Liver (tissue), 3 donors: ENCODE measurements at regions not wholly inside any gene's neighbourhood (a gene's known extent, or its start where the extent isn't known, plus 50 kb on each side); places are given as distances from the start of the nearest gene placed in this dataset.
"Not testable (repeated sequence)": the region's sequence is repeated elsewhere in the genome, so short reads cannot be mapped to it uniquely, and the experiment has no call there.

Experiments used
- CTCF ChIP-seq: fragments of 150-350 bp; IDR thresholded peaks from 2 replicates; pipeline ENCODE4 v1.5.1; 2017; ENCODE audit warnings: improper control_type of control experiment, low read depth, low read length; ENCODE audit not compliant: missing input control
- FOXA1 ChIP-seq: IDR thresholded peaks from 2 replicates; pipeline ENCODE4 v1.6.1; 2016; ENCODE audit warnings: antibody characterized with exemption
- GABPA ChIP-seq, 2 donors: IDR thresholded peaks in 1 of 2; conservative IDR thresholded peaks in 1 of 2; 2 replicates each; pipeline ENCODE4 v1.6.1; 2016; ENCODE audit warnings: antibody characterized with exemption in 2 of 2, mild to moderate bottlenecking in 1 of 2, moderate library complexity in 1 of 2
- JUND ChIP-seq, 2 donors: IDR thresholded peaks; 2 replicates each; pipeline ENCODE4 v1.6.1; 2016; ENCODE audit warnings: antibody characterized with exemption in 2 of 2
- RAD21 ChIP-seq, 2 donors: IDR thresholded peaks; 2 replicates each; pipeline ENCODE4 v1.6.1; 2016; ENCODE audit warnings: antibody characterized with exemption in 2 of 2, mild to moderate bottlenecking in 2 of 2
- REST ChIP-seq: IDR thresholded peaks from 2 replicates; pipeline ENCODE4 v1.6.1; 2016; ENCODE audit warnings: antibody characterized with exemption, mild to moderate bottlenecking
- RXRA ChIP-seq, 2 donors: IDR thresholded peaks; 2 replicates each; pipeline ENCODE4 v1.6.1; 2017 to 2018; ENCODE audit warnings: antibody characterized with exemption in 2 of 2, mild to moderate bottlenecking in 1 of 2
- SP1 ChIP-seq: IDR thresholded peaks from 2 replicates; pipeline ENCODE4 v1.6.1; 2018; ENCODE audit warnings: antibody characterized with exemption, mild to moderate bottlenecking
- TAF1 ChIP-seq: conservative IDR thresholded peaks from 2 replicates; pipeline ENCODE4 v1.6.1; 2016; ENCODE audit warnings: antibody characterized with exemption, mild to moderate bottlenecking
- YY1 ChIP-seq: IDR thresholded peaks from 2 replicates; pipeline ENCODE4 v1.6.1; 2016; ENCODE audit warnings: antibody characterized with exemption, mild to moderate bottlenecking
- TF ChIP-seq, protein P1 (sequence below): IDR thresholded peaks from 2 replicates; pipeline ENCODE4 v1.6.1; 2016; ENCODE audit warnings: antibody characterized with exemption
- TF ChIP-seq, protein P2 (sequence below): IDR thresholded peaks from 2 replicates; pipeline ENCODE4 v1.6.1; 2016; ENCODE audit warnings: antibody characterized with exemption
- TF ChIP-seq, protein P3 (sequence below): IDR thresholded peaks from 2 replicates; pipeline ENCODE4 v1.6.1; 2016; ENCODE audit warnings: antibody characterized with exemption
- donor health status: healthy.
- donor health status: healthy.

DNA sequence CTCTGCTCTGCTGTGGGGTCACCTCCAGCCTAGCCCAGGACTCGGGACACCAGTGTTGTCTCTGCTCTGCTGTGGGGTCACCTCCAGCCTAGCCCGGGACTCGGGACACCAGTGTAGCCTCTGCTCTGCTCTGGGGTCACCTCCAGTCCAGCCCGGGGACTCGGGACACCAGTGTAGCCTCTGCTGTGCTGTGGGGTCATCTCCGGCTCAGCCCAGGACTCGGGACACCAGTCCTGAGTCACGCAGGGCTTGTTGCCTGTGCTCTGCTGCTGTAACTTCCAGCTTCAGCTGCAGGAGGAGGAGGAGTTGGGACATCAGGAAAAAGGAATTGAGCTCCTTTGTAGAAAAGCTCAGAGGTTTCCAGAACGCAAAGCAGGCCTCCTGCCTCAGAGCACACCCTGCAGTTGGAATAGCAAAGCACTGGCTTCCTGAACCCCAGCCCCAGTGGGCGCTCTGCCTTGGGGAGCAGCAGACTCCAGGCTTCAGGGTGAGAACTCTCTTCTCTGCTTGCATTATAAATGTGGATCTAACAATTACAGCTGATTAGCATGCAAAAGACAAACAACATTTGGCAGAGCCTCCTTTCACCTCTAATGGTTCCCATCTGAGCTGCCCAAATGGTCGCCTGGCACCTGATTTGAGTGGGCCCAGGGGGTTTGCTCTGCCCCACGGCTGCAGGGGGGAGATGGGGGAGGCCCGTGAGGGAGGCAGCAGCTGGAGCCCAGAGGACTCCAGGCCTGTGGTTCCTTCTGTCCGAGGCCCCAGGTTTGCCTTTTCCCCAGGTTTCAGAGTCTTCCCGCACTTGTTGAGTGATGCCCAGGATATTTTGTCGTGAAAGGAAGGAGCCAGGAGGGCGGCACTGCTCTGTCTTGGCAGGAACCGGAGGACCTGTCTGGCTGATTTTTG, 323.7 kb downstream of the ADGRD1 start:
- TF ChIP-seq CTCF; FOXA1; REST; TAF1; YY1; SP1; RXRA (IDR thresholded peaks at IDR 0.05); GABPA (IDR thresholded peaks at IDR 0.05 in 1 of 2, conservative IDR thresholded peaks at IDR 0.05 in 1 of 2); RAD21 (IDR thresholded peaks at IDR 0.05); JUND (IDR thresholded peaks at IDR 0.05): not testable (repeated sequence)
- TF ChIP-seq, protein P1, sequence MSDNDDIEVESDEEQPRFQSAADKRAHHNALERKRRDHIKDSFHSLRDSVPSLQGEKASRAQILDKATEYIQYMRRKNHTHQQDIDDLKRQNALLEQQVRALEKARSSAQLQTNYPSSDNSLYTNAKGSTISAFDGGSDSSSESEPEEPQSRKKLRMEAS: not testable (repeated sequence)
- TF ChIP-seq, protein P2, sequence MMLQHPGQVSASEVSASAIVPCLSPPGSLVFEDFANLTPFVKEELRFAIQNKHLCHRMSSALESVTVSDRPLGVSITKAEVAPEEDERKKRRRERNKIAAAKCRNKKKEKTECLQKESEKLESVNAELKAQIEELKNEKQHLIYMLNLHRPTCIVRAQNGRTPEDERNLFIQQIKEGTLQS: not testable (repeated sequence)
- TF ChIP-seq, protein P3, sequence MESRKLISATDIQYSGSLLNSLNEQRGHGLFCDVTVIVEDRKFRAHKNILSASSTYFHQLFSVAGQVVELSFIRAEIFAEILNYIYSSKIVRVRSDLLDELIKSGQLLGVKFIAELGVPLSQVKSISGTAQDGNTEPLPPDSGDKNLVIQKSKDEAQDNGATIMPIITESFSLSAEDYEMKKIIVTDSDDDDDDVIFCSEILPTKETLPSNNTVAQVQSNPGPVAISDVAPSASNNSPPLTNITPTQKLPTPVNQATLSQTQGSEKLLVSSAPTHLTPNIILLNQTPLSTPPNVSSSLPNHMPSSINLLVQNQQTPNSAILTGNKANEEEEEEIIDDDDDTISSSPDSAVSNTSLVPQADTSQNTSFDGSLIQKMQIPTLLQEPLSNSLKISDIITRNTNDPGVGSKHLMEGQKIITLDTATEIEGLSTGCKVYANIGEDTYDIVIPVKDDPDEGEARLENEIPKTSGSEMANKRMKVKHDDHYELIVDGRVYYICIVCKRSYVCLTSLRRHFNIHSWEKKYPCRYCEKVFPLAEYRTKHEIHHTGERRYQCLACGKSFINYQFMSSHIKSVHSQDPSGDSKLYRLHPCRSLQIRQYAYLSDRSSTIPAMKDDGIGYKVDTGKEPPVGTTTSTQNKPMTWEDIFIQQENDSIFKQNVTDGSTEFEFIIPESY: not testable (repeated sequence)
